H9 (cell line): ENCODE measurements at regions not wholly inside any gene's neighbourhood (a gene's known extent, or its start where the extent isn't known, plus 50 kb on each side); places are given as distances from the start of the nearest gene placed in this dataset.

Experiments used
- DNase-seq: peaks from one replicate; pipeline ENCODE4 v3.0.0-alpha.2; 2017
- H2AFZ ChIP-seq: one replicate; pipeline ENCODE4 v1.6.1; 2013; ENCODE audit warnings: mild to moderate bottlenecking, low read length, control low read depth, moderate library complexity
- H2AK5ac ChIP-seq: 2 replicates; pipeline ENCODE4 v1.6.1; 2013; ENCODE audit warnings: low read length, control low read depth, mixed read lengths; ENCODE audit not compliant: insufficient read length
- H2BK120ac ChIP-seq: one replicate; pipeline ENCODE4 v1.6.1; 2013; ENCODE audit warnings: low read depth, mild to moderate bottlenecking, low read length, control low read depth, inconsistent platforms; ENCODE audit not compliant: poor library complexity, severe bottlenecking
- H2BK12ac ChIP-seq: 2 replicates; pipeline ENCODE4 v1.6.1; 2013; ENCODE audit warnings: low read length, control low read depth, mixed read lengths, low read depth; ENCODE audit not compliant: insufficient read length
- H2BK15ac ChIP-seq: 2 replicates; pipeline ENCODE4 v1.6.1; 2013; ENCODE audit warnings: low read depth, low read length, control low read depth
- H2BK20ac ChIP-seq: one replicate; pipeline ENCODE4 v1.6.1; 2013; ENCODE audit warnings: low read depth, mild to moderate bottlenecking, low read length, control low read depth, inconsistent platforms; ENCODE audit not compliant: poor library complexity, severe bottlenecking
- H2BK5ac ChIP-seq: 2 replicates; pipeline ENCODE4 v1.6.1; 2013; ENCODE audit warnings: low read length, control low read depth, mixed read lengths; ENCODE audit not compliant: insufficient read length
- H3K14ac ChIP-seq: 2 replicates; pipeline ENCODE4 v1.6.1; 2013; ENCODE audit warnings: low read length, control low read depth; ENCODE audit not compliant: insufficient read depth
- H3K18ac ChIP-seq: 2 replicates; pipeline ENCODE4 v1.6.1; 2013; ENCODE audit warnings: low read depth, mild to moderate bottlenecking, mixed read lengths, low read length, control low read depth; ENCODE audit not compliant: insufficient read length
- H3K23ac ChIP-seq: 2 replicates; pipeline ENCODE4 v1.6.1; 2013; ENCODE audit warnings: low read length, control low read depth, mixed read lengths, low read depth; ENCODE audit not compliant: insufficient read length
- H3K23me2 ChIP-seq: 2 replicates; pipeline ENCODE4 v1.6.1; 2013; ENCODE audit warnings: low read depth, mild to moderate bottlenecking, mixed read lengths, low read length, control low read depth; ENCODE audit not compliant: insufficient read length, poor library complexity, severe bottlenecking
- H3K27ac ChIP-seq: 2 replicates; pipeline ENCODE4 v1.5.1; 2013; ENCODE audit warnings: low read length, control low read depth, mixed read lengths, low read depth; ENCODE audit not compliant: insufficient read length
- H3K27me3 ChIP-seq: 2 replicates; pipeline ENCODE4 v1.6.1; 2013; ENCODE audit warnings: low read length, control low read depth, inconsistent platforms; ENCODE audit not compliant: insufficient read depth
- H3K4ac ChIP-seq: 2 replicates; pipeline ENCODE4 v1.6.1; 2013; ENCODE audit warnings: low read depth, mild to moderate bottlenecking, control low read depth, inconsistent platforms, low read length, moderate library complexity
- H3K4me1 ChIP-seq: 2 replicates; pipeline ENCODE4 v1.6.1; 2013; ENCODE audit warnings: low read length, control low read depth, inconsistent platforms; ENCODE audit not compliant: insufficient read depth
- H3K4me2 ChIP-seq: 2 replicates; pipeline ENCODE4 v1.6.1; 2013; ENCODE audit warnings: low read length, control low read depth, mixed read lengths; ENCODE audit not compliant: insufficient read length, insufficient read depth
- H3K56ac ChIP-seq: 2 replicates; pipeline ENCODE4 v1.6.1; 2013; ENCODE audit warnings: low read depth, mild to moderate bottlenecking, mixed read lengths, low read length, control low read depth; ENCODE audit not compliant: insufficient read length
- H3K79me1 ChIP-seq: 2 replicates; pipeline ENCODE4 v1.6.1; 2013; ENCODE audit warnings: low read depth, mild to moderate bottlenecking, moderate library complexity, low read length, control low read depth, inconsistent platforms; ENCODE audit not compliant: insufficient read depth, poor library complexity, severe bottlenecking
- H3K79me2 ChIP-seq: 2 replicates; pipeline ENCODE4 v1.6.1; 2013; ENCODE audit warnings: low read length, control low read depth, inconsistent platforms; ENCODE audit not compliant: insufficient read depth
- H3K9ac ChIP-seq: 2 replicates; pipeline ENCODE4 v1.6.1; 2013; ENCODE audit warnings: low read length, control low read depth, mixed read lengths; ENCODE audit not compliant: insufficient read length; ENCODE audit errors: extremely low read depth
- H3K9me3 ChIP-seq: one replicate; pipeline ENCODE4 v1.6.1; 2013; ENCODE audit warnings: low read depth, low read length, inconsistent platforms; ENCODE audit not compliant: control insufficient read depth
- H3T11ph ChIP-seq: one replicate; pipeline ENCODE4 v1.6.1; 2013; ENCODE audit warnings: mild to moderate bottlenecking, low read length, control low read depth, inconsistent platforms
- H4K20me1 ChIP-seq: one replicate; pipeline ENCODE4 v1.6.1; 2013; ENCODE audit not compliant: control insufficient read depth, insufficient read length, insufficient read depth
- H4K5ac ChIP-seq: 2 replicates; pipeline ENCODE4 v1.6.1; 2013; ENCODE audit warnings: low read depth, mild to moderate bottlenecking, mixed read lengths, low read length, control low read depth; ENCODE audit not compliant: insufficient read length
- H4K8ac ChIP-seq: replicated peaks from 2 replicates; pipeline ENCODE4 v1.6.1; 2013; ENCODE audit warnings: low read length, control low read depth, mixed read lengths, low read depth; ENCODE audit not compliant: insufficient read length
- H4K91ac ChIP-seq: 2 replicates; pipeline ENCODE4 v1.6.1; 2013; ENCODE audit warnings: low read depth, mild to moderate bottlenecking, moderate library complexity, mixed read lengths, low read length, control low read depth; ENCODE audit not compliant: insufficient read length
- H3K27ac Mint-ChIP-seq, 3 experiments: 2 replicates in 2 of 3; 3 replicates in 1 of 3; pipeline ENCODE4 v1.8.0; 2020 to 2021; ENCODE audit warnings: mixed read lengths in 3 of 3, mild to moderate bottlenecking in 1 of 3, moderate library complexity in 1 of 3
- H3K27me3 Mint-ChIP-seq: 2 replicates; pipeline ENCODE4 v1.8.0; 2021; ENCODE audit warnings: low read depth, mild to moderate bottlenecking, moderate library complexity, mixed read lengths
- H3K36me3 Mint-ChIP-seq, 3 experiments: 2 replicates in 2 of 3; 3 replicates in 1 of 3; pipeline ENCODE4 v1.8.0; 2020 to 2021; ENCODE audit warnings: low read depth in 3 of 3, mixed read lengths in 3 of 3; ENCODE audit not compliant: insufficient read depth in 1 of 3
- H3K4me1 Mint-ChIP-seq, 2 experiments: 2 replicates each; pipeline ENCODE4 v1.8.0; 2020; ENCODE audit warnings: mixed read lengths in 2 of 2
- H3K4me3 Mint-ChIP-seq, 2 experiments: 2 replicates in 1 of 2; 3 replicates in 1 of 2; pipeline ENCODE4 v1.8.0; 2020 to 2021; ENCODE audit warnings: mild to moderate bottlenecking in 2 of 2, mixed read lengths in 2 of 2, moderate library complexity in 1 of 2
- H3K9me3 Mint-ChIP-seq, 2 experiments: 2 replicates in 1 of 2; 3 replicates in 1 of 2; pipeline ENCODE4 v1.8.0; 2020; ENCODE audit warnings: mild to moderate bottlenecking in 2 of 2, mixed read lengths in 2 of 2, moderate library complexity in 1 of 2
- WGBS: extraction: QIAGEN DNeasy Blood & Tissue Kit; methylation state at CpG from one replicate; pipeline ENCODE4 v1.1.7; 2013; ENCODE audit warnings: missing lambda C conversion rate, low lambda C conversion rate, mixed read lengths; ENCODE audit not compliant: insufficient read length; ENCODE audit errors: extremely low coverage; 5-methylcytosine and 5-hydroxymethylcytosine counted together
- TF ChIP-seq, protein P1 (sequence below): fragments of 200-600 bp; sonication (generic); conservative IDR thresholded peaks from 3 replicates; pipeline ENCODE4 v1.8.0; 2021; ENCODE audit warnings: antibody characterized with exemption, mild to moderate bottlenecking

DNA sequence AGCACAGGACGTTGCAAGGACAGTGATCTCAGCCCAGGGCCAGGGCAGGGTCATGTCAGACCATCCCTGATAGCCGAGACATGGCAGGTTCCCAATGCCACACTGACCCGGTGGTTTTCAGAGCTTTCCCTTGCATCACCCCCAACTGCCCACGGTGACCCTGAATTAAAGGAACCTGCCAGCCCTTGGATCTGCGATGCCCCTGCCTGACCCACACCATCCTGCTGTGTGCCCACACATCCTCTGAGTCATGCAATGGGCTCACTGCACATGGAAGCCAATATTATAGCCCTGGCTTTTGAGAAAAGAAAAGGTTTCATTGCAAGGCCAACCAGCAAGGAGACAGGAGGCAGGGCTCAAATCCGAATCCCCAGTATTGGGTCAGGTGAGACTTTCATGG is 132.6 kb upstream of the CST7 start:
- Mint-ChIP-seq H3K9me3 (peaks cover 0 to 6% of the 10 kb centered on the region in 2 experiments; a peak in 3 of 5 replicates), H3K4me1 (no peaks in the 10 kb centered on the region), H3K27ac (no peak overlapping the region), H3K36me3 (no peaks in the 10 kb centered on the region; a peak in 1 of 7 replicates), H3K4me3 (no peak overlapping the region), H3K27me3 (peaks cover 2% of the 10 kb centered on the region)
- Histone ChIP-seq H2AFZ (no peak overlapping the region), H2BK120ac (no peak overlapping the region), H2BK12ac (no peak overlapping the region), H3K9ac (no peak overlapping the region), H3K4me2 (no peak overlapping the region), H3K9me3 (no peaks in the 10 kb centered on the region), H2BK15ac (no peak overlapping the region), H3K79me2 (no peaks in the 10 kb centered on the region), H3K27me3 (no peaks in the 10 kb centered on the region), H2BK20ac (no peak overlapping the region), H3K14ac (no peak overlapping the region), H3K56ac (no peak overlapping the region), H4K20me1 (no peaks in the 10 kb centered on the region), H3T11ph (no peak overlapping the region), H4K91ac (no peak overlapping the region), H4K5ac (no peak overlapping the region), H3K79me1 (no peaks in the 10 kb centered on the region), H2AK5ac (no peak overlapping the region), H3K18ac (no peak overlapping the region), H3K27ac (no peak overlapping the region), H2BK5ac (no peak overlapping the region), H4K8ac (no peak overlapping the region), H3K4me1 (no peaks in the 10 kb centered on the region), H3K4ac (no peak overlapping the region), H3K23ac (no peak overlapping the region), H3K23me2 (no peaks in the 10 kb centered on the region)
- no CpG with 5 or more reads among the region's 6 CpGs for WGBS
- no peak for DNase-seq
- TF ChIP-seq, protein P1, sequence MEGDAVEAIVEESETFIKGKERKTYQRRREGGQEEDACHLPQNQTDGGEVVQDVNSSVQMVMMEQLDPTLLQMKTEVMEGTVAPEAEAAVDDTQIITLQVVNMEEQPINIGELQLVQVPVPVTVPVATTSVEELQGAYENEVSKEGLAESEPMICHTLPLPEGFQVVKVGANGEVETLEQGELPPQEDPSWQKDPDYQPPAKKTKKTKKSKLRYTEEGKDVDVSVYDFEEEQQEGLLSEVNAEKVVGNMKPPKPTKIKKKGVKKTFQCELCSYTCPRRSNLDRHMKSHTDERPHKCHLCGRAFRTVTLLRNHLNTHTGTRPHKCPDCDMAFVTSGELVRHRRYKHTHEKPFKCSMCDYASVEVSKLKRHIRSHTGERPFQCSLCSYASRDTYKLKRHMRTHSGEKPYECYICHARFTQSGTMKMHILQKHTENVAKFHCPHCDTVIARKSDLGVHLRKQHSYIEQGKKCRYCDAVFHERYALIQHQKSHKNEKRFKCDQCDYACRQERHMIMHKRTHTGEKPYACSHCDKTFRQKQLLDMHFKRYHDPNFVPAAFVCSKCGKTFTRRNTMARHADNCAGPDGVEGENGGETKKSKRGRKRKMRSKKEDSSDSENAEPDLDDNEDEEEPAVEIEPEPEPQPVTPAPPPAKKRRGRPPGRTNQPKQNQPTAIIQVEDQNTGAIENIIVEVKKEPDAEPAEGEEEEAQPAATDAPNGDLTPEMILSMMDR, result no peak
